ENCODE measurements at regions not wholly inside any gene's neighbourhood (a gene's known extent, or its start where the extent isn't known, plus 50 kb on each side); places are given as distances from the start of the nearest gene placed in this dataset.

DNA sequence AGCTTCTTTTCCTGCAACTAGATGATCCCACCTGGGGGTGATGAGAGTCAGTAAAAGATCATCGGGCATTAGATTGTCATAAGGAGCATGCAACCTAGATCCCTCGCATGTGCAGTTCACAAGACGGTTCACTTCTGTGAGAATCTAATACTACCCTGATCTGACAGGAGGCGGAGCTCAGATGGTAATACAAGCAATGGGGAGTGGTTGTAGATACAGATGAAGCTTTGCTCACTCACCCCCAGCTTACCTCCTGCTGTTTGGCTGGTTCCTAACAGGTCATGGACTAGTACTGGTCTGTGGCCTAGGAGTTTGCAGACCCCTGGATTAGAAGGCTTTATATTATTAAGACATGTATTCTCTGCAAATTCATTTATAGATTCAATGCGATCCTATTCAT, 181.6 kb upstream of the MGMT start:
- no peak for DNase-seq

DNA sequence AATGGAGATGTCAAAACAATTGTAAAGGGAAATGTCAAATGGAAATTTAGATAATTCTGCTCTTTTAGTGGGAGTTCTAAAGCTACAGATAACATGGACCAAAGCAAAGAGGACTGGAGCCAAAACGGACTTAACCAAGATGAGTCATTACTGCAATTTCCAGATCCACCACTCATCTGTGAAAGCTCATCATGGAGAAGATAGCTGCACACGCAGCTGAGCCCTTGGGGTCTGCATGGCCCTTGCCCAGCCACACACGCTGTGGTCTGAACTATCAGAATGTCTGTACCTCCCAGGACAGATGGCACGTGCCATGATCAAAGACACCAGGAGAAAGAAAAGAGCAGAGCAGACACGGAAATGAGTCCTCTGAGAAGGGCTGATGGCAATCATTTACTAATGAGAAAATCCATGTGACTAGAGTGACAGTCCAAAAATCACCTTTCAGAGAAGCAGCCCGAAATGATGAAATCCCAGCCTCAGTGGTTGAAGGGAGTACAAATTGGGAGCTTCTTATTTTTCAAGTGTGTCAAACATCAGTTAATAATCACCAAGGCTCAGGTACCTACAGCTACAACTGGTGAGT, 177.9 kb upstream of the MGMT start:
- DNase-seq, result no peak

GRCh38 chr10:129293991-129294700, 172.9 kb upstream of the MGMT start:
- DNase-seq, result no peak

GRCh38 chr10:129294944-129295343, 172.1 kb upstream of the MGMT start:
- no peak for DNase-seq

DNA sequence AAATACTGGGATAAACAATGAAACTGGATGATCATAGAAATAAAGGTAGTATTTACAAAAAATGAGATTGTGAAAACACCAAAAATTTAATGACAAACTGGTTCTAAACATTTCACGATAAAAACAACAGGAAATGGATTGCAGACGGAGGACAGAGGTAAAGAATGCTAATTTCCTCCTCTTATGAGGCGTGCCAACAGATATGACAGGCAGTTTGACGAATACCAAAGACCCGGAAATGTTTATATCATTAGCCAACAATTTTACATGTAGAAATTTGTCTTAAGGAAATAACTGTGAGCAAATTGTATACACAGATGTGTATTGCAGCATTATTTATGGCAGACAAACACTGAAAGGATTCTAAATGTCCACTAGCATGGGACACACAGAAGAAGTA, 162.0 kb upstream of the MGMT start:
- no peak for DNase-seq

DNA sequence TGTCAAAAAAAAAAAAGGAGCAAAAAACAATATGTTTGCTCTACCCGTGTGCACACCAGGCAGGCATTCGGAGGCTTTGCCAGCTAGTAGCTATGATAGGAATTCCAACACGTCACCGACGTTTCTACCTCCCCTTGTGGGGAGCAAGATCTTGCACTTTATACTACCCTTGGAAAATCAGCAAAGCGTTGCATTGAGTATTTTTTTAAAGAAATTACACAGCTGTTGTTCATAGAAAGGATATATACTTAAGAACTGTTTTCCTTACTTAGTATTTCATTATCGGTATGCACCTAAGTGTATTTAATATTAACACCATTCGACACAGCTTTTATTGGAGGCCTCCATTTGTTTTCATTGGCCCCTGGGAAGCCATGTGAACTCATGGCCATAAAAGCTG, 159.9 kb upstream of the MGMT start:
- DNase-seq, result no peak

GRCh38 chr10:129308953-129309564, 158.0 kb upstream of the MGMT start:
- DNase-seq, result no peak

DNA sequence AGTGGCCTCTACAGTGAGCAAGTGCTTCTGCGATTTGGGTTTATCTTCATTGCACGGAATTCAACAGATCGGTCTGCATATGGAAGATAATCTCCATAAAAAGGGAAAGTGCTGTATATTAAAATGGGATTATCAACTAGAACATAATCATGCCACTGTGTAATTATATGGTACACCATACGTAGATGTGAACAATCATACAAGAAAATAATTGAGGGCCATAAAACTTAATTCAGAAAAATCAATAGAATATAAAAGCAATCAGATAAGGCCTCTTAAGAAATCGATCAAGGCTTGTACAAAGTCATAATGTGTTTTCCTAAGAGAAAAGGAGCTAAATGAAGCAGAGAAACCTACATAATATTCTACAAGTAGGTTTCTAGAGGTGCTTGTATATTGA, 157.5 kb upstream of the MGMT start:
- DNase-seq, result no peak

- DNase-seq, result no peak
Observed at GRCh38 chr10:129310881-129311280, 156.2 kb upstream of the MGMT start.

DNA sequence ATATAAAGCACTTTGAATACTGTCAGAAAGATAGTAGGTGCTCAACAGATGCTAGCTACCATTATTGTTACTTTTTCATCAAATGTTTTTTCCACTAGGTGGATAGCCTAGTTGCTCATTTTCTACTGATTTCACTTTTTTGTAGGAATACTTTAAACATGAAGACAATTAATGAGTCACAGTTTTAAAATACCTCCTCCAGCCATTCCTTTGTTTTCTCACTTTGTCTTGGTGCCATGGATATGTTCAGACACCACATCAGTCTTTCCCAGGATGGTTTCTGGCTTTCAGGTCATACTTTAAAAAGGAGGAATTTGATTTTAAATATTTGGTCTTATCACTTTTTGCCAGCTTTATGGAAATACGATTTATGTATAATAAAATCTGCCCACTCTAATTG, 147.1 kb upstream of the MGMT start:
- DNase-seq, result no peak

DNA sequence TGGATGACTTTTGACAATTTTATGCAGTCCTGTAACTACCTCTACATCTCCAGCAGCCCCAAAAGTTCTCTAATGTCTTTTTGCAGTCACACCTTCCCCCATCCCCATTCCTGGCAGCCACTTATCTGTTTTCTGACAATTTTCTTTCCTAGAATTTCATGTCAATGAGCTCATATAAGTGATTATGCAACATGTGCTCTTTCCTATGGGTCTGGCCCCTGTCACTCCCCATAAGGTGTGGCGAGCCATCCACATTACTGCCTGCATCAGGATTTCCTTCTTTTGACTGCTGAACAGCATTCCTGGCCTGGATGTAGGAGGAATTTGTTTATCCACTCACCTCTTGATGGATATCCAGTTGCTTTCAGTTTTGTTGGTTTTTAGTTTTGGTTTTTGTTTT, 146.7 kb upstream of the MGMT start:
- no peak for DNase-seq

DNA sequence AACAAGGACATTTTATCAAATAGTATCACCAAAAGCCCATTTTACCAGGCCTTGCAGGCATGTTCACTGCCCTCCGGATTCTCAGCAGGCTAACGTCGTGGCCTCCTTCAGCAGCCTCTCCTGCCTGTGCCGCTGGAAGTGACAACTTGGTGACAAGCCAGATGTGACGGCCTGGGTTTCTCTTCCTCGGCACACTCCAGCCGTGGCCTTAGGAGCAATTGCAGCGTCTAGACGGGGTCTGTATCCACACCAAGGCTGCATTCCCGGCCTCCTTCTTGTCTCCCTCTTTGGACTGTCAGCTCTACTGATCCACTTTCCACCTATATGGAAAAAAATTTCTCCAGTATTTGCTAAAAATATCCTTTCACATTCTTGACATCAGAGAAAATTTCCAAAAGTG, 145.3 kb upstream of the MGMT start:
- DNase-seq, result no peak

DNA sequence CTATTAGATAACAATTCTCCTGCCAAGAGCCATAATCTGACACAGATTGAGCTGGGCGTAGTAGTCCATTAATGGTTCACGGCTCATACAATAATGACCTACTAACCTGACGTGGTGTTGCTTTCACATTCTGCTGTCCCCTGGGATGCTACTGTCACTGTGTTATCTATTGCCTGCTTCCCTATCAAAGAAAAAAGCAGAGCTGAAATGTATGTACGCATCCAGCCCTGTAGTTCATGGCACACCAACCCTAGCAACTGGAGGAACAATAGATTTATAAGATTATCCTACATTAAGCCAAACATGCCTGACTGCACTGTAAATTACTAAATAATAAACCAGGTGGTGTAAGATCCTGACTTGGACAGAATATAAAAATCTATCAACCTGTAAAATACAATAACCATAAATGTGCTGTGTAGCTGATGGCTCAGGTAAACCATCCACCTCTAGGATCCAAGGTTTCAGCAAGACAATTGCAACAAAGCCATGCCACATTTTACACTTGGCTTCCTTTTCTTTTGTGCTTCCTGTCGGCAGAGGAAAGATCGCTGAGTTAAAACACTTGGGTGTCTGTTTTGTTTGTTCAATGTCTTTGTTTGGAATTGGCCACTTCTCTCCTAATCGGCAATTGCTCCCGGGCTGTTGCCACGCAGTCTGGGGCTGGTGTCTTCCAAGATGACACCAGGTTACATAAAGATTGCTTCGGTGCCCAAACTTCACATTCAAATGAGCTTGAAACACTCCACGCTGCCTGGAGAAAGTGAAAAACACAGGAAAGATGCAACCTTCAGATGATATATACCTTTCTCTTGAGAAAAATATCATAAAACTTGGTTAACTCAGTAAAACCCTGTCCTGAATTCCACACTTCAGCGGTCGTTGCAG, 143.9 kb upstream of the MGMT start:
- no peak for DNase-seq

DNA sequence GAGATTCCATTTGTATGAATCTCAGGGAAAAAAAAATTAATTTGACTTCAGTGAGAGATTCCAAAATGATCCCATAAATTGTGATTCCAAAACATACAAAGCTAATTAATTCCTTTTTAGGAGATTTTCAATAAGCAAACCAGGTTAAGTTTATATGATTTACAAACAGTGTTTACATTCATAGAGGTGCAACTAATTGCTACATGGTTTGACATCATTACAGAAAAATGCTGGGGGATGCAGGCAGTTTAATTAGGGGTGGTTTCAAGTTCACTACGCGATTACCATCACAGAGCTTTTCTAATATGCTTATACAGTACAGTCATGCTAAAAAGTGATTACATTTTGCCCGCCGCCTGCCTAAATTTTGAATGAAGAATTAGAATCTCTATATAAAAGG, 143.2 kb upstream of the MGMT start:
- no peak for DNase-seq

DNA sequence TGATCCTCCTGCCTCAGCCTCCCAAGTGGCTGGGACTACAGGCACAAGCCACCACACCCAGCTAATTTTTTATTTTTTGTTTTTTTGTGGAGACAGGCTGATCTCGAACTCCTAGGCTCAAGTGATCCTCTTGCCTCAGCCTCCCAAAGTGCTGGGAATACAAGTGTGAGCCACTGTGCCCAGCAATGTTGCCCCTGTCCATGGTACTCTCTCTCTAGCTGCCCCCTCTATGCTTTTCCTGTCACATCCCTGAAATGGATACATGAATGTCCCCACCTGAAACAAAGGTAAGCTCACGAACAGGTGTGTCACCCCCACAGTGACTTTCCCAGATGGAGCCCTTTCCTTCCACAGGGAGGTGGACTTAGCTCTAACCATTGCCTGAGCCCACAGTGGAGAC, 141.1 kb upstream of the MGMT start:
- no peak for DNase-seq

- no peak for DNase-seq
Observed at GRCh38 chr10:129328546-129328945, 138.5 kb upstream of the MGMT start.

- no peak for DNase-seq
Observed at GRCh38 chr10:129329385-129330055, 137.5 kb upstream of the MGMT start.

DNA sequence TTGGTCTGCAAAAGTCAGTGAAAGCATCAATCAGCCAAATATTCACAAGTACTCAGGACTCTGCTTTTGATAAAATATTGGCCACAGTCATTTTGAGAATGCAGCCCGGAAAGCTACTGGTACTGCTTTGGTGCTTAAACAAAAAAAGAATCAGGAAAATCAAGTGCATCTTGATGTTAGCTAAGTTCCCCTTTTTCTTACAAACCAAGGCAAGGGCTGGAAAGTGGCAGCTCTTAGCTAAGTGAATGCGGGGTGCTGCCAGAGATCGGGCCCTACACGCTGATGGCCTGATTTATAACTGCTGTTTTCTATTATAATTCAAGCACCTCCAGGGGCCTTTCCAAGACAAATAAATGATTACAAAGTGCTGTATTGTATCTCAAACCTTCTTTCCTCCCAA, 136.8 kb upstream of the MGMT start:
- DNase-seq, result no peak

GRCh38 chr10:129331207-129331838, 135.7 kb upstream of the MGMT start:
- DNase-seq, result no peak

DNA sequence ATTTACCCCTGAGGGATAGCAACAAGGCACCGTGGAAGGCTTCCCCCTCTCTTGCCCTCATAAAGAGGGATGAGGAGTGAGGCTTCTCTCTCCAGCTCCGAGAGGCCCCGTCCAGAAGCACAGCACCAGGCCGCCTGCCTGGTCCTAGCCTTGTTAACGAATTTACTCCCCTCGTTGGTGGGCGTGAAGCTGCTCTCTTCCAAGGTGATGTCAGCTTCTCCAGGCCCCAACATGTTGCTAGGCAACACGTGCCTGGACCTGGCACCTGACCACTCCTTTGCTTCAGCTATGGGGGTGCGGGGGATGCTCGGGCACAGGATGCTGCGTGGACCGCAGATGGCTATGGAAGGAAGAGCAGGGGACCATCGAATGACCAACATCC, 135.2 kb upstream of the MGMT start:
- no peak for DNase-seq

- no peak for DNase-seq
Observed at GRCh38 chr10:129332476-129332875, 134.6 kb upstream of the MGMT start.

GRCh38 chr10:129333706-129334105, 133.3 kb upstream of the MGMT start:
- no peak for DNase-seq
